ENCODE measurements at regions not wholly inside any gene's neighbourhood (a gene's known extent, or its start where the extent isn't known, plus 50 kb on each side); places are given as distances from the start of the nearest gene placed in this dataset.

DNA sequence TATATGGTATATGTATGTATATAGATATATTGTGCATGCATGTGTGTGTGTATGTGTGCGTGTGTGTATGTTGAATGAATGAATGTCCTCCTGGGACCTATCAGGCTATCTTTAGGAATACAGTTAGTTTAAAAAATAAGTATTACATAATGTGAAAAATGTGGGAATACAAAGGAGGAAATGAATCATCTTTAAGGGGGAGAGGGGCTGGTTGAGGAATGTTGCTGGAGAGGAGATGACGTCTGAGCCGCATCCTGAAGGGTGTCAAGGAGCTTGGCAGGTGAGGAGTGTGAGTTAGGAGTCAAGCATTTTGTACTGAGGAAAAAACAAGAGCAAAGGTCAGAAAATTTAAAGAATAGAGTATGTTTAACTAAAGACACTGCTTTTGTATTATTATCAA lies 62.4 kb upstream of the NLK start:
- TF ChIP-seq, protein P1, sequence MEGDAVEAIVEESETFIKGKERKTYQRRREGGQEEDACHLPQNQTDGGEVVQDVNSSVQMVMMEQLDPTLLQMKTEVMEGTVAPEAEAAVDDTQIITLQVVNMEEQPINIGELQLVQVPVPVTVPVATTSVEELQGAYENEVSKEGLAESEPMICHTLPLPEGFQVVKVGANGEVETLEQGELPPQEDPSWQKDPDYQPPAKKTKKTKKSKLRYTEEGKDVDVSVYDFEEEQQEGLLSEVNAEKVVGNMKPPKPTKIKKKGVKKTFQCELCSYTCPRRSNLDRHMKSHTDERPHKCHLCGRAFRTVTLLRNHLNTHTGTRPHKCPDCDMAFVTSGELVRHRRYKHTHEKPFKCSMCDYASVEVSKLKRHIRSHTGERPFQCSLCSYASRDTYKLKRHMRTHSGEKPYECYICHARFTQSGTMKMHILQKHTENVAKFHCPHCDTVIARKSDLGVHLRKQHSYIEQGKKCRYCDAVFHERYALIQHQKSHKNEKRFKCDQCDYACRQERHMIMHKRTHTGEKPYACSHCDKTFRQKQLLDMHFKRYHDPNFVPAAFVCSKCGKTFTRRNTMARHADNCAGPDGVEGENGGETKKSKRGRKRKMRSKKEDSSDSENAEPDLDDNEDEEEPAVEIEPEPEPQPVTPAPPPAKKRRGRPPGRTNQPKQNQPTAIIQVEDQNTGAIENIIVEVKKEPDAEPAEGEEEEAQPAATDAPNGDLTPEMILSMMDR (IDR thresholded peaks at IDR 0.05; ENCODE audit: insufficient read depth, low read length): no peak
- TF ChIP-seq POLR2AphosphoS5 (IDR thresholded peaks at IDR 0.05; ENCODE audit: low read depth) (no peak), GABPA (IDR thresholded peaks at IDR 0.05; ENCODE audit: low read depth) (no peak), SPI1 (IDR thresholded peaks at IDR 0.05; ENCODE audit: borderline replicate concordance, low read depth) (no peak)
- TF ChIP-seq, protein P2, sequence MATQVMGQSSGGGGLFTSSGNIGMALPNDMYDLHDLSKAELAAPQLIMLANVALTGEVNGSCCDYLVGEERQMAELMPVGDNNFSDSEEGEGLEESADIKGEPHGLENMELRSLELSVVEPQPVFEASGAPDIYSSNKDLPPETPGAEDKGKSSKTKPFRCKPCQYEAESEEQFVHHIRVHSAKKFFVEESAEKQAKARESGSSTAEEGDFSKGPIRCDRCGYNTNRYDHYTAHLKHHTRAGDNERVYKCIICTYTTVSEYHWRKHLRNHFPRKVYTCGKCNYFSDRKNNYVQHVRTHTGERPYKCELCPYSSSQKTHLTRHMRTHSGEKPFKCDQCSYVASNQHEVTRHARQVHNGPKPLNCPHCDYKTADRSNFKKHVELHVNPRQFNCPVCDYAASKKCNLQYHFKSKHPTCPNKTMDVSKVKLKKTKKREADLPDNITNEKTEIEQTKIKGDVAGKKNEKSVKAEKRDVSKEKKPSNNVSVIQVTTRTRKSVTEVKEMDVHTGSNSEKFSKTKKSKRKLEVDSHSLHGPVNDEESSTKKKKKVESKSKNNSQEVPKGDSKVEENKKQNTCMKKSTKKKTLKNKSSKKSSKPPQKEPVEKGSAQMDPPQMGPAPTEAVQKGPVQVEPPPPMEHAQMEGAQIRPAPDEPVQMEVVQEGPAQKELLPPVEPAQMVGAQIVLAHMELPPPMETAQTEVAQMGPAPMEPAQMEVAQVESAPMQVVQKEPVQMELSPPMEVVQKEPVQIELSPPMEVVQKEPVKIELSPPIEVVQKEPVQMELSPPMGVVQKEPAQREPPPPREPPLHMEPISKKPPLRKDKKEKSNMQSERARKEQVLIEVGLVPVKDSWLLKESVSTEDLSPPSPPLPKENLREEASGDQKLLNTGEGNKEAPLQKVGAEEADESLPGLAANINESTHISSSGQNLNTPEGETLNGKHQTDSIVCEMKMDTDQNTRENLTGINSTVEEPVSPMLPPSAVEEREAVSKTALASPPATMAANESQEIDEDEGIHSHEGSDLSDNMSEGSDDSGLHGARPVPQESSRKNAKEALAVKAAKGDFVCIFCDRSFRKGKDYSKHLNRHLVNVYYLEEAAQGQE (IDR thresholded peaks at IDR 0.05; ENCODE audit: insufficient replicate concordance, low read depth): no peak

Measured in HL-60 (cell line).